ENCODE measurements at regions not wholly inside any gene's neighbourhood (a gene's known extent, or its start where the extent isn't known, plus 50 kb on each side); places are given as distances from the start of the nearest gene placed in this dataset.

DNA sequence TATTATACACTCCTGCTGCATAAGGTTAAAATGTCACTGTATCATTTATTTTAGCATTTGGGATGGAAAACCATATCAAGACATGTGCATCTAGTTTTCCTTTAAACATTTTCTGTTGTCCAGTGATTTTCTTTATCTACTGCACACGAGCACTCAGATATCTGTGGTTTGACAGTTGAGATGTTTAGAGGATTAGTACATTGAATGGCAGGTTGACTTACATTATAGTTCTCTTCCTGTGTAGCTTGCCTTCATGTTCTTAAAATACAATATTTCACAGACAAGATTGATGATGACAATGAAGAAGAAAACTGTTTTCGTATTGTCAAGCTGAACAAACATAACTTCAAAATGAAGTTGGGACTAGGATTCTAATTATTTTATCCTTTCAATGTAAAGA is 2378.4 kb upstream of the WWC1 start:
- in situ Hi-C loops (cut with MboI; ENCODE audit: low sequenced_read_pairs): no loop called here

- in situ Hi-C loops (cut with MboI; ENCODE audit: low sequenced_read_pairs): no loop called here
Measured at GRCh38 chr5:165914456-165914855, 2377.0 kb upstream of the WWC1 start.

GRCh38 chr5:165919196-165919595 is 2372.2 kb upstream of the WWC1 start:
- in situ Hi-C loops (cut with MboI; ENCODE audit: low sequenced_read_pairs): no loop called here

DNA sequence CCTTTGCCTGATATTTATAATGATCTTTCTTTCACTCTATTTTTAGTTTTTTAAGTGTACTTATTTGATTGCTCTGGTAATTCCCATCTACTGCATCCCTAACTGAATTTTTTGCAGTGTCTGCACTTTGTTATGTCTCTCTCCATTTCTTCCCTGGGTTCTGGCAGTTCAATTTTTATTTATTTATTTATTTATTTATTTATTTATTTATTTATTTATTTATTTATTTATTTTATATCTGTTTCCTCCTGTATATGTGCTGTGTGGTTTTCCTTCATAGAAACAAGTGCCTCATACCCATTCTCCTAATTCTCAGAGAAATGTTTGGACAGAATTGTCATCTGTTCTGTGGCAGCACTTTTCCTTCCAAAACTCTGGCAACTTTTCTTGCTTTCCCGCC is 2370.8 kb upstream of the WWC1 start:
- in situ Hi-C loops (cut with MboI; ENCODE audit: low sequenced_read_pairs): no loop called here

GRCh38 chr5:165928971-165929370 is 2362.5 kb upstream of the WWC1 start:
- in situ Hi-C loops (cut with MboI; ENCODE audit: low sequenced_read_pairs): no loop called here

DNA sequence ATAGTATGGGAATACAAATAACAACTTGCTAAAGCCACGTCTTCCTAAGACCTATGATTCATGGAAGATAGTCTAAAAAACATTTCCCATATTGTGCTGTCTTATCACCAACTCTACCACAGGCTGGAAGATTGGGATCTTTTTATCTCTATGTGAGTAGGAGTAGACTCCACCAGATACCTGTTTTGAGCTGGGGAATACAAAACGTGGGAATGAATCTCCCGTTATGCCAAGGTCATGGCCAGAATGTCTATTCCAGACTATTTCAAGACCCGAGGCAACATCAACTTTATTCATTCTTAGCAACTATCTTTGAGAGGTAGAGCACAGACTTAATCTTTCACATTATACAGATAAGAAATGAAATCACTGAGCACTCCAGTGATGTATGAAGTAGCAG is 2350.9 kb upstream of the WWC1 start:
- in situ Hi-C loops (cut with MboI; ENCODE audit: low sequenced_read_pairs): no loop called here

DNA sequence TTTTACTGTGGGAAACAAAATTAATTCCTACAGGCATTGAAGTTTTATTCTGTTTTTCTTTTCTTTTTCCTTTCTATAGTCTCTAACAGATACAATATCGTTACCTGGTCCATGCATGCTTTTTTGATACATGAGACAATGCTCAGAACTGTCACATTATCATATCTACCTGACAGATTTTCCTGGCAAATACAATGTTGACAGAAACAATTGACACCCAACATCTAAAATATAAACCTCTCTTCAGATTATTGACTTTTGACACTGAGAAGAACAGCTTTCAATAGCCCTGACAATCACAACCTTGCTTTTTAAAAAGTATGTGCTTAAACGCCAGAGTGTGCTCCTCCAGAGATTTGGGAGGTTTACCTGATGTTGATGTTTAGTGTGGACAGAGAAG is 2334.6 kb upstream of the WWC1 start:
- in situ Hi-C loops (cut with MboI; ENCODE audit: low sequenced_read_pairs): no loop called here

GRCh38 chr5:165981671-165982070 is 2309.8 kb upstream of the WWC1 start:
- in situ Hi-C loops (cut with MboI; ENCODE audit: low sequenced_read_pairs): no loop called here

DNA sequence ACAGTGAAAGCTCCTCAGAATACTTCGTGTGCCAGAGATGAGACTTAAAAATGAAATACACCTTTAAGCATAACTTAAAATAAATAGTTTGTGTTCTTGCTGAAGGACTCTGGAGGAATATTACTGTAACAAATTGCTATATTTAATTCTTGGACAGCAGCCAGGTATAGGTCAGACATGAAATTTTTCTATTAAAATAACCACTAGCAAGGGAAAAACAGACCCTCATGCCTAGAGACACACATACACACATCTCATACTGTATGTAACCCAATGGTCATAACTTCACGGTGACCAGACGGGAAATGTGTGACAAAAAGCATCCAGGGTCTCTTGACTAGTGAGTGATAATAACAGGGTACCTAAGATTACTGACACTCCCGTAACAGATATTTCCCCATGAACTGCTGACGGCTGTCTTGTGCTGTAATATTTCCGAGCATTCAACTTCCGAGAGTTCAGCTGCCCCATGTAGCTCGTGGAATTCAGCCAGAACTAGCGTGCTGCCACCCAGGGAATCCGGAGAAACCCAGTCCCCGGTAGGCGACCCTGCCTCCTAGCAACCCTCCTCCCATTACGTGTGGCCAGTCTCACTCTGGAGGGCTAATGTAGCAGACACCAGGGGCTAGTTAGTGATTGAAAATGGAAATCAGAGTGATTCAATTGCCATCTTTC is 2295.1 kb upstream of the WWC1 start:
- in situ Hi-C loops (cut with MboI; ENCODE audit: low sequenced_read_pairs): no loop called here

DNA sequence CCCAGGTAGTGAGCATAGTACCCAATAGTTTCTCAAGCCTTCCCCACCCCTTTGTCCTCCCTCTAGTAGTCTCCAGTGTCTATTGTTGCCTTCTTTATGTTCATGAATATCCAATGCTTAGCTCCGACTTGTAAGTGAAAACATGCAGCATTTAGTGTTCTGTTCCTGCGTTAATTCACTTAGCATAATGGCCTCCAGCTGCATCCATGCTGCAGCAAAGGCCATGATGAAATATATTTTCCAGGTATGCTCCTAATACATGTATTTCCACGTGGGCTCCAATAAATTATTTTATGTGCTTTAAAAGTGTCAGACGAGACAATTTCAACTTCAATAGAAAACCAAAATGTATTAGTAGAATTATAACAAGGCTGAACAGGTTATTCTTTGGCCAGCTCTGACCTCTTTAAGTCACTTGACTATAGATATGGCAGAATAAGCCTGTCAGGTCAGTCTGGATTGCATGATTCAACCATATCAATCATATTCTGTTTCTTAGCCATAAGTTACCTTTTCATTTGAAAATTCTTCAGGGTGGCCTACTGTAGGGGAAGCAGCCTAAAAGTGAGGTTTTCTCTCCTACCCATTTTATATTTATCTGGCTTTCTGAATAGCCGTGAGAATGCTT is 2291.6 kb upstream of the WWC1 start:
- in situ Hi-C loops (cut with MboI; ENCODE audit: low sequenced_read_pairs): no loop called here

- in situ Hi-C loops (cut with MboI; ENCODE audit: low sequenced_read_pairs): no loop called here
Measured at GRCh38 chr5:166004006-166004405, 2287.4 kb upstream of the WWC1 start.

- in situ Hi-C loops (cut with MboI; ENCODE audit: low sequenced_read_pairs): no loop called here
Measured at GRCh38 chr5:166013415-166013814, 2278.0 kb upstream of the WWC1 start.

GRCh38 chr5:166014256-166014655 is 2277.2 kb upstream of the WWC1 start:
- in situ Hi-C loops (cut with MboI; ENCODE audit: low sequenced_read_pairs): no loop called here

GRCh38 chr5:166018716-166019115 is 2272.7 kb upstream of the WWC1 start:
- in situ Hi-C loops (cut with MboI; ENCODE audit: low sequenced_read_pairs): no loop called here

DNA sequence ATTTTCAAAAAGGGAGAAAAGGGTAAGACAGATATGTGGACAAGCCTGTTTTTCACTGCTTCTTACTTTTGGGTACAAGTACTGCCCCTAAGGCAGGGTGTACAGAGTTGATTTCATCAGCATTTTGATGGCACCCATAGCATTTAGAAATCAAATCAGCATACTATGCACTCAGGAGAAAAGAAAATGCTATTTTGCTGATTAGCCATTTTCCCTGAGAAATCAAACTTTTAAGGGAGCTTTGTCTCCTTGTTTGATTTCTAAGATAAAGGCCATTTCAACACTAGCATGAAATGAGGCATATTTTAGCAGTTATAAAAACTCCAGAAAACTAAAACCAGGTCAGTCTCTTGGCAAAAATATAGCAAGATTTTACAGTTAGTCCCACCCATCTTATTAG is 2269.4 kb upstream of the WWC1 start:
- in situ Hi-C loops (cut with MboI; ENCODE audit: low sequenced_read_pairs): no loop called here

DNA sequence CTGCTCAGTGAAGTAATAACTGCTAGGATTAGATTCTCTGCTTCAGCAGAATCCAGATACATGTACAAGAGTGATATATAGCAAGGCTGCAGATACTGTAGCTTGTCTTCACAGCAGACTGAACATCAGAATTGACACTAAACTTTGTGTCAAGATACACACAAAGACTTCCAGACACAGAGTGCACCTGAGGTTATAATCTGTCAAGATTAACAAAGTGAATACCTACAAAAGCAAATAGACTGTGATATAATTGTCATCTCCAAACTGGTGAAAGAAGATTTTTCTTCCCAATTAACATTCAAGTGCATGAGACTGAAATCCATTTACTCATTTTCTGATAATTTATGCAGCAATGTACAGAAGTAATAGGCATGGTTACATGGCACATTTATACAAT is 2266.5 kb upstream of the WWC1 start:
- in situ Hi-C loops (cut with MboI; ENCODE audit: low sequenced_read_pairs): no loop called here

GRCh38 chr5:166027582-166027981 is 2263.9 kb upstream of the WWC1 start:
- in situ Hi-C loops (cut with MboI; ENCODE audit: low sequenced_read_pairs): no loop called here

DNA sequence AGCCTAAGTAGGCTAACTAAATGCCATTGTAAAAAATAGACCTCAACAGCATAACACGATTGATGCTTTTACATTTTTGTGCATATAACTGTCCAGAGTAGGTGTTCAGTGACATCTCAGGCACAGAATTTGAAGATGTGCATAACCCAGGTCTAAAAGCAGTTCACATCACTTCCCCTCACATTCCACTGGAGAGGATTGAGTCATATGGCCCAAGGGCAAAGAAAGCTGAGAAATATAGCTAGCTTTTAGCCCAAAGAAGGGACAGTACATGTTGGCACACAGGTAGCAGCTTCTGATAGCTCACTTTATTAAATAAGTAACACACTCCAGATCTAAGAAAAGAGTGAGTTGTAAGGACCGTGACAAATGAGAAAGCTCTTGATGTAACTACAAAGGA is 2259.5 kb upstream of the WWC1 start:
- in situ Hi-C loops (cut with MboI; ENCODE audit: low sequenced_read_pairs): no loop called here

DNA sequence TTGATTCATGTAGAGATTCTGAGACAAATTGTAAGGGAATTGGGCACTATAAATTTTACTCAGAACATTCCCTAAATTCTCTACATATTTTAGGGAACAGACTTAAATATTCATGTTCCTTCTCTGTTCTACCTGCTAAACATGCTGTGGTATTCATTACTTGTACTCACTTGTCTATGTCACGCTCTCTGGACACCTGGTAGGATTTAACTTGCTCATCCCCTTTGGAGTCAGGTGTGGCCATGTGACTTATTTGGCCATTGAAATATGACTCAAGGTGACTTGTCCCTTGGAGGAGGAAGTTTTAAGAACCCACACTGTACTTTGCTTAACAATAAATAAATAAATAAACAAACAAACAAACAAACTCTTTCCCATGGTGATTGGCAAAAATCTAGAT is 2258.8 kb upstream of the WWC1 start:
- in situ Hi-C loops (cut with MboI; ENCODE audit: low sequenced_read_pairs): no loop called here

GRCh38 chr5:166045961-166046360 is 2245.5 kb upstream of the WWC1 start:
- in situ Hi-C loops (cut with MboI; ENCODE audit: low sequenced_read_pairs): no loop called here

- in situ Hi-C loops (cut with MboI; ENCODE audit: low sequenced_read_pairs): no loop called here
Measured at GRCh38 chr5:166046956-166047355, 2244.5 kb upstream of the WWC1 start.

- in situ Hi-C loops (cut with MboI; ENCODE audit: low sequenced_read_pairs): no loop called here
Measured at GRCh38 chr5:166050531-166050930, 2240.9 kb upstream of the WWC1 start.

DNA sequence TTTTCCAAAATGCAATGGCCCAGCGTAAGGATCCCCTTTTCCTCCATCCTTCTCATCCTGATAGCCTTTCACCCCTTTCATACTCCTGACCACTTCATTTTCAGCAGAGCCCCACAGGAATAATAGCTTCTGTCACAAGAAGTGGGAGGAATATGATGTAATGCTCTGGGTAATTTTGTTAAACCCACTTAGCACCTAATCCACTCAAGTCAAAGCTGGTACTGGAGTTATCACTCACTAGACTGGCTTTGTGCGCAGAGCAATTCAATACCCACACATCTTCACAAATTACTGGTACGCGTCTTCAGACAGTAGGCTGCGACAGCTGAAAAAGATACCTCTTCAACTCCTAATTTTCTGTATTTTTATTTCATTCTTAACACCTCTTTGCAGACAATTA is 2232.8 kb upstream of the WWC1 start:
- in situ Hi-C loops (cut with MboI; ENCODE audit: low sequenced_read_pairs): no loop called here

Measured in HL-60/S4 (cell line).